GM19438 (cell line): ENCODE measurements at regions not wholly inside any gene's neighbourhood (a gene's known extent, or its start where the extent isn't known, plus 50 kb on each side); places are given as distances from the start of the nearest gene placed in this dataset.

Experiments
- ATAC-seq: cut with Tn5 transposase; IDR thresholded peaks from one replicate; pipeline ENCODE4 v1.9.1; 2021; ENCODE audit warnings: low read depth; ENCODE audit not compliant: unreplicated experiment

DNA sequence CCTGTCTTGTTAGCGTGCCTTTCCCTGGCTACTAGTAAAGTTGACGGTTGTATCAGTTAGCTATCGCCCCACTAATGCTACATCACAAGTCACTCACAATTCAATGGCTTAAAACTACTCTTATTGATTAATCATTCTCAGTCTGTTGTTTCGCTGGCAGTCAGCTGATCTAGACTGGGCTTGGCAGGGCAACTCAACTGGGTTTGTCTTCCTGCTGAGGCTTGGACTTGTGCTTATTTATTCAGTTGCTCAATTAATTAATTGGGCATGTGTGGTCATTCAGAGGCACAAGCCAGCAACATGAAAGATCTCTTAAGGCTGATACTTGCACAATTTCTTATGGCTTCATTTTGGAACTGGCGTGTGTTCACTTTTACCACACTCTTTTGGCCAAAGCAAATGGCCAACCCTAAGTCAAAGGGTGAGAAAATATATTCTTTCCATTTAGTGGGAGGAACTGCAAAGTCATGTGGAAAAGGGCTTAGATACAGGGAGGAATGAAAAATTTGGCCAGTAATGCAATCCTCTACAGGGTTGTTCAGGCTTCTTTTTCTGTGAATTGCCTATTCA lies 333.5 kb downstream of the GPR37 start:
- no peak for ATAC-seq

DNA sequence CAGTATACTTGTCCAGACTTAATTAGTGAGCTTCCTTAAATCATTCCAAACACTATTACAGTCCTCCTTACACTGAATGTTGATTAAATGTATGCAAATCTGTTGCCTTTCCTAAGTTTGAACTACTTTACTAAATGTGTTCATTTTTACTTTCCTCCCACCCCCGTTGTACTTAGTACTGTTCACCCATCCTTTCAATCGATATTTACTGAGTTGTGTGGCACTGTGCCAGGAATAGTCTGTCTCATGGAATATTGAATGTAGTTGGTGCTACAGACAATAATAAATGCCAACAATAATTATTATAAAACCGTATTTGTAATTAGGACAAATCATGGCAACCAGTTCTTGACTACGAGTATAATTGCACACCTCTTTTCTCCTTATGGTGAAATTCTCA lies 335.7 kb downstream of the GPR37 start:
- ATAC-seq, result no peak

DNA sequence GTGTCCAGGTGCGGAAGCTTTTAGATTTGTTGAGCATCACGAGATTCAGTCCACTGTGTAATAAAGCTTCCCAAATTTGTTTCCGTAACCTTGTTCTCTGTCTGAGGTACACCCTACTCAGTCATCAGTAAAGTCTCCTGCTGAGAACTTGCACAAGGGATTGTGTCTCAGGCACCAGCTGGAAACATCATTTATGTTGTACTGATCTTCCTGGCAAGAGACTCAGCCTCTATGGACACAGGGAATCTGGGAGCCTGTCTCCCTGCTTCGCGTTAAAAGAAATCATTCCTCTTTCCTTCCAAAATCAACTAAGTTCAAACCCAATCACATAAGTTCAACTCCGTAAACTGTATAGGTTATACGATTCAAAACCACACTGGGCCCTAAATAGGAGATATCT lies 336.8 kb downstream of the GPR37 start:
- ATAC-seq, result no peak

DNA sequence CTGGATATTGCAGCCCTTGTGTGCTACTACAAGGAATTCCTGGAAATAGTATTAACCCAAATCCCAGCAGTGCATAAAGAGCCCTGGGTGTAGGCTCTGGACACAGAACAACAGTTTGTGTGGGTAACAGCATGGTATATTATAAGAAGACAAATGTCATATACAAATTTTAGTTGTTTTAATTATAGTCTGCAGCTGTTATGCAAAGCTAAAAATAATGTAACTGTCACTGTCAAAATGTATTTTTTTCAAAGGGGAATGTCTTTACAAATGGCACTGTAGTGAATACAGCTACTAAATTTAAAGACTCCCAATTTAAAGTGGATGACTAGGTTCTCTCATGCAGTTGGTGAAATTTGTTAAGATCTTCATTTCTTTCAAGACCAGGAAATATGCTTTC lies 339.0 kb downstream of the GPR37 start:
- no peak for ATAC-seq

DNA sequence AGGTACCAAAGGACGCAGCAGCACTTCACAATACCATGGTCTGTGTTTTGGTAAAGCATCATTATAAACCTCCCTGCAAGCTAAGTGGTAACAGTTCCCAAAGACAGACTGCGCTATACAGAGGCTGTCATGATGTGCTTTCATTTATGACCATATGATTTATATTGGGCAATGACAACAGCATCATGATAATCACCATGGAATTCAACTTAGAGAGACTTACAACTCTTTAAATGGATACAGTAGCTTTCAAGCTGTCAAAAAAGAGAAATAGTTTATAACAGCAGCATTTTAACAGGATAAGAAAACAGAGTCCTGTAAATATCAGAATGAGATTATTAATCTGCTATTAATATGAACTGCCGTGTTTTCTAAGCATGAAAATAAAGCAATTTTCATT lies 341.7 kb downstream of the GPR37 start:
- no peak for ATAC-seq

DNA sequence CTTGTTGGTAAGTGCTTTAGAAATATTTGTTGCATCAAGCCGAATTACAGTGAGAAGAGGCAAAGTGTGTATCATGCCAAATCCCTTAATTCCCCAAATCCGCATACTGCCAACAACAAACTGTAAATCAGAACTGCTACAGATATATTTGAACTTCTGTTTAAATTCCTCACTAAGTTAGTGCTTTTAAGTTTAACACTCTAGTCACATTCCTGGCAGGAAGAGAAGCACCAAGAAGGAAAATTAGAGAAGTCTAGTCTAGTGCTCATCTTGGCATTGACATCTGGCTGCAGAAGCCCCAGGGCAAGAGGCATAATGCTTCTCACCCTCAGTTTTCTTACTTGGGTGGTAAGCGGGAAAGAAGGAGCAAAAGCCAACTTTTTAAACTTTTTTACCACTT lies 343.5 kb downstream of the GPR37 start:
- ATAC-seq, result no peak

DNA sequence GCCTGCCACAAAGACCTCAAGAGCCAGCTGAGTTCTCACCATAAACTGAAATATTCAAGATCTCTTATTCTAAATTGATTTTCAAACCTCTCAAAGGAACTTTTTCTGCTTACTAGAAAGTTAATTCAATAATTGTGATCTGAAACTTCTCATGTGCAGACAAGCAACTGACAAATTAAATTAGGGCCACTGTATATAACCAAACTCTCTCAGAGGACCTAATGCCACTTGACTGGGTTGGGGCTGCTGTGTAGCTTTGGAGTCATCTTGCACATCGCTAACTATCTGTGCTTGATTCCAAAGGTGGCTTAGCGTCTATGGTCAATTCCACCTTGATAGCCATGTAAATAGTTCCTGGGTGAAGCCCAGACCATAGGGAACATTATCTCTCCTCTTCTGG lies 345.2 kb downstream of the GPR37 start:
- no peak for ATAC-seq

DNA sequence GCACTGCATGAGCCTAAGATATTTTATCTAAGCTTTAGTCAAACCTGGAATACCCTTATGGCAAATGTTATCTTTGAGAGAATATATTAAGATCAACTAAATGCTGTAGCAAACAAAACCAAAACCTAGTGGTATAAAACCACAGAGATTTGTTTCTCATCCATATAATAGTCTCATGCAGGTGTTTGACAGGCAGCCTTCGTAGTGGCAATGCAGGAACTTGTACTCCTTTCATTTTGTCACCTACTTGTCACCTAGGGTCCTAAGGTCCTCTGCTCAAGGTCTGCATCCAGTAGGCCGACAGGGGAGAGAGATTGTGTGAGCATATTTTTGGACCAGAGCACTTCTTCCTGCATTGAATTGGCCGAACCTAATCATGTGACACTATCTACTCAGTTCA lies 352.6 kb downstream of the GPR37 start:
- no peak for ATAC-seq

DNA sequence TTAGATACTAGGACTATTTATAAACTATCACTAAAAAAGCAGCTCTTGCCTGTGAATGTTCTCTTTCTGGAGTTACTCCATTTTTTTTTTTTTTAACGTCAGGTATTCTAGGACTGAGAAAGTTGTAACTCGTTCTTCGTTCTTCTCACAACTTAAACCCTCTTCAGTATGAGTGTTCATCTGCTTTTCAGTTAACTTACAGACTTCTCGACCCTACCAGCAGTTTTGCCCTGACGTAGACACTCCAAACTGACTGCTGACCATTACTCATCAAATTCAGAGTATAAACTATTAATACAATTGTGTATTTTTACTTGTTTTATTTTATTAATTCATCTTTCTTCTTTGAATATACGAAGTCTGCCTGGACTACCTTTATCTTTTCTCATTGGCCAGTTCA lies 353.1 kb downstream of the GPR37 start:
- ATAC-seq, result no peak

DNA sequence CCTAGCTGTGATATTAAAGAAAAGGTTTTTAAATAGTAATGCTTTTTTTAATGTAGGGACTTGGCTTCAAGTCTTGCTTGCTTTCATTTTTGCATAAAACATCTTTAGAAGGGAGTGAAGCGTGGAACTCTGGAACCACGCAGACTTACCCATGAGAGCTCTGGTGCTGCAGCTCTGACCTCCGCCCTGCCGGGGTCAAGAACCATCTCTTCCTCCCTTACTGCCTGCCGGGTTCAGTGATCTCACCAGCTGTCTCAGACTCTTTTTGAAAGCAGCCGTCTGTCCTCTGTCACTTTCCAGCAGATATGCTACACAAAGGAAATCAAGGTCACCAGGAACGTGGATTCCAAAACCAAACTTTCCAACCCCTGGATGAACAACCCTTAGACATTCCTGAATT lies 353.8 kb downstream of the GPR37 start:
- no peak for ATAC-seq

DNA sequence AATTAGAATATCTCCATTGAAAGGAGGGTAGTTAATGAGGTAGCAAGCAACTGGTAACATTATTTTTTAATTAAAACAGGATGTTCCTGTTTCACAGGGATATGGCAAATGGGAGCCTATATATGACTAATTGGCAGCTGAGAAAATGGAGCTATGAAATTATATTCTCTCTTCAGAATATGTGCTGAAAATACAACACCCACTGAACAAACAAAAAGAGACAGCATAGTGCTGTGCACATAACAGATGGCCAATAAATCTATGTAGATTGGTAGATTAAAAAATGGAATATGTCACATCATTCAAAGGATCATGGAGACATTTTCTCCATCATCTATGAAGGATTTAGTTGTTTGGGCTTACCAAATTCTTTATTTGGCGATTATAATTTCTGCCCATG lies 362.0 kb downstream of the GPR37 start:
- ATAC-seq, result no peak

DNA sequence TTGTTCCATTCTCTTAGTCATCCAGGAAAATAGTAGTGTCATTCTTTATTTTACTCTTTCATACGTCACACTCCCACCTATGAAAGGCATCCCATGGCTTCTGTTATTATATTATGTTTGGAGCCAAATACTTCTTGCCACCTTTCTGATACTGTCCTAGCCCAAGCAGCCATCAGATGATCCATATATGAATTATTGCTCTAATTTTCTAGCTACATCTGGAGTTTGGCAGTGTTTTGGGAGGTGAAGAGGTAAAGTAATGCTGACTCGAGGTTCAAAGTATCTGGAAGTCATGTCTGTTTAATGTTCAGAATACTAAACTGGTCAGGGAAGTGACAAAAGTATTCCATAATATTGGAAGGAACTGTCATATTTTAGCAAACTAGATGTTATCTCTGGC lies 362.5 kb downstream of the GPR37 start:
- no peak for ATAC-seq

DNA sequence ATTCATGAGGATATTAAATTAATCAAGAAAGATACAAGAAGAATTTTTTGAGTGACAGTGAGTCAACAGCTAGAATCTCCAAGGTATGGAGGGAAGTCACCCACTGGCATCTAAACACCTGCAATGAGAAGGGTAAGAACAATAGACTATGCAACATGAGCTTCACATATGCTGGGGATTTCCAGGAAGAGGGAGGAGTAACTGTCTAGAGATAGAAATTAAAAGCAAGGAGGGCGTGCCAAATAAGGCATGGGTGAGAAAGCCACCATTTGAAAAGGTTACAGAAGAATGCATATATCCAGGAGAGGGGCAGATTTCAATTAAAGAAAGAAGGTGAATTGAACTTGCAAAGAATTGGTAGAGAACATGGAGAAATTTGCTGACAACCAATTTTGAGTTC lies 365.7 kb downstream of the GPR37 start:
- no peak for ATAC-seq

DNA sequence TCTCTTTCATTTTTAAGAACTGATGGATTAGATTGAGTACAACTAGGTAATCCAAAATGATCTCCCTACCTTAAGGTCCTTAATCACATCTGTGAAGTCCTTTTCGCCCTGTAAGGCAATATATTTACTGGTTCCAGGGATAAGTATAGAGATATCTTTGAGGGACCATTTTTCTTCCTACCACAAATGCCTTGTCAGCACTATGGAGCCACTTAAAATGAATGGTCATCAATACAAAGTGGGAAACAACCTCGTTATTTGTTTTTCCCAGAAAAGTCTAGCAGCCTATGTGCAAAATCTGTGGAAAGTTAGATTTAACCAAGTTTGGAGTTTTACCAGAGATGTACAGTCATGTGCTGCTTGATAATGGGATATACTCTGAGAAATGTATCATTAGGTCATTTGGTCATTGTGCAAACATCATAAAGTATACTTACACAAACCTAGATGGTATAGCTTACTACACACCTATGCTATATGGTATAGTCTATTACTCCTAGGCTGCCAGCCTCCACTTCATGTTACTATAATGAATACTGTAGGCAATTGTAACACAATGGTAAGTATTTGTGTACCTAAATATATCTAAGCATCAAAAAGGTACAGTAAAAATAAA lies 366.2 kb upstream of the TMEM229A start:
- ATAC-seq, result no peak

DNA sequence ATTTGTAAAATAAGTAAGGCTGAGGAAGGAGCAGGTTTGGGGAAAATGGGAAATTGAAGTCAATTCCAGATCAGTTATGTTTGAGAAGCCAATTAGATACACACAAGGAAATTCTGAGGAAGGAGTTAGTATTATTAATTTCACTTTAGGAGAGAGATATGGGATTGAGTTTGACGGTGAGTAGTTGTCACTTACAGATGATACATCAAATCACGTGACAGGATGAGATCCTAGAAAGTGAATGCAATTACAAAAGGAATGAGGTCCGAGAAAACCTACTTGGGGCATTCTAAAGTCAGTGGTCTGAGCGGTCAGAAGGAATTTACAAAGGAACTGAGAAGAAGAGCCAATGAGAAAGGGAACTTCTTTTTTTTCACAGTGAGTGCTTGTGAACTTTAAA lies 364.3 kb upstream of the TMEM229A start:
- no peak for ATAC-seq

DNA sequence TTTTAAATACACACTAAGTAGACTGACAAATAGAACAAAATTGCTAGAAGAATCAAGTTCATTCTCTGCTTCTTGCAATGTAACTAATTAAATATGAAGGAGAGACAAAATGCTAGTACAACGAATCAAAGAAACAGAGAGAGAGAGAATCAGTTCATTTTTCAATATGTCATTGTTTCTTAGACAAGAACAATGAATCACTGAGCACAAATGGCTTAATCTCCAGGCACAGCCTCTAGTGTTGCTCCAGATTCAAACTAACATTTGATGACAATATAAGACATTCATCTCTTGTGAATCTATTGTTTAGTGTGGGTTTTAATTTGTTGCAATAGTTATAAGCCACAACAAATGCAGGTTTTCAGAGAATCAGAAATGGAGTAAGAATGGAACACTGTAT lies 357.4 kb upstream of the TMEM229A start:
- no peak for ATAC-seq

DNA sequence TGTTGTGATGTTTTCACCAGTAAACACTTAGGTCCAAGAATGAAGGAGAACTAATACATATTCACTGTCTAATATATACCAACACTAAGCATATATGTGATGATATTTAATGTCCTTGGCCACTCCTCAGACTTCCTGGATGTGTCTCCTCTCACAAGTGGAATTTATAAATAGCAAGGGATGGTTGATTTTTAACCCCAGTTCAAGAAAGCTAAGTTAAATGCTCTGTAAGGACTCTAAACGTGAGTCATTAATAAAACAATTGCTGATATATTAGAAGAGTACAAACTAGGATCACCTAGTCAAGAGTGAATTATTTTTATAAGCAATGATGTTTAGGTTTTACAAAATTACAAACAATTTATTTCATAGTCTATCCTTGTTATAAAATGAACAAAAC lies 355.9 kb upstream of the TMEM229A start:
- ATAC-seq, result no peak

DNA sequence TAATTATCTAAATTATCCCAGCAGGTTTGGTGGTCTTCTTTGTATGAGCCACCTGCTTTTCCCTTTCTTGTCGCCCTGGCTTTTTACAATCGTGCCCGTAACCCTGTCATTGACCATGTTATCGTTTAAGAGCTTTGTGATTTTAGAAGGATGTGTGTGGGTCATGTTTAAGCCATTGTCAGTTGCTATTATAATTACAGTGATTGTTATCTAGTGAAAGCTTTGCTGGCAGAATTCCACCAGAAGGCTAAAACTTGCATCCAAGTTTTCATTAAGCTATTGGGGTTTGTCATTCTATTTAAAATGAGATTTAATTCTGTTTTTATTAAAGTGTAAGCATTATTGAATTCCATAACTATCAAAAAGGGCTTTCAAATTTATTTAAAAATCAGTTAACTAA lies 354.2 kb upstream of the TMEM229A start:
- ATAC-seq, result no peak

DNA sequence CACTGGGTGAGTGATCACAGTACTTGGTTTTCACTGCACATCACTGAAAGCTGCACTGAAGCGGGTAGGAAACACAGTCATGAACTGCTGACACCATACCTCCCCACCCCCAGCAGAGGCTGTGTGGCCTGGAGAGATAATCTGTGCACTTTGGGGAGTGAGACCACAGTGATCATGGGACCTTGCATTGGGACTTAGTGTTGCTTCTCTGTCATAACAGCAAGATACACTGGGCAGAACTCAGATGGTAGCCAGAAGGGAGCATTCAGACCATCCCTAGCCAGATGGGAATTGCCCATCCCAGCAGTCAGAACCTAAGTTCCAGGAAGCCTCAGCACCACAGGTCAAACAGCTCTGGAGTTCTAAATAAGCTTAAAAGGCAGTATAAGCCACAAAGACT lies 346.4 kb upstream of the TMEM229A start:
- ATAC-seq, result no peak

DNA sequence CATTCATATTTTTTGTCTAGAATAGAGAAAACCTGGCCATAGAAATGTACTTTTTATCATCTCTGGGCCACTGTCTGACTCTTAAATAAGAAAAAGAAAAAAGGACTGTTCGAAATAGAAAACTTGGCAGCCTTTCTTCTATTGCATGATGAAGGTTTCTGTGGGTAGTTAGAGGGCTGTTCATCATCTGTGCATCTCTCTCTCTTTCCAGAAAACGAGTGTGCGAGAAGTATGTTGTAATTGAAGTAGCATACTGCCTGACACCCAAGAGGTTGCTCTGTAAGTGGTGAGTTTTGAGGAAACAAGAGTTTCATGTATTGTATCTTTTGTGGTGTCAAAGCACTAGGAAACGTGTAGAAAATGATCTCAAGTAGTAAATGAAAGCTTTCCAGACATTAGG lies 343.2 kb upstream of the TMEM229A start:
- ATAC-seq, result no peak

DNA sequence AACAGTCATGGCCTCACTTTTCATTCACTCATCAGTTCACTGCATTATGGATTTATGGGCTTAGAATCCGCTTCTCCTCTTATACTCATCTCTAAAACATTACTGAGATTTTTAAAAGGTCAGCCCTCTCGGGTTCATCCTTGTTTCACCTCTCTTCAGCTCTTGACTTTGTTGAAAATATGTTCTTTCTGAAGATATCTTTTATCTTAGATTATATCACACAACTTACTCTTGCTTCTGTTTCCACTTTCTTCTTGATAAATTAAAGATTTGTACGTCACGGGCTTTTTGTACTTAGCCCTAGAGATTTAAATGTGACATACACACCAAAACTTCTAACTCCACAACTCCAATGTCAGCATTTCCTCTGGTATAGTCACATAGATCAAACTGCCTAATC lies 342.5 kb upstream of the TMEM229A start:
- no peak for ATAC-seq

DNA sequence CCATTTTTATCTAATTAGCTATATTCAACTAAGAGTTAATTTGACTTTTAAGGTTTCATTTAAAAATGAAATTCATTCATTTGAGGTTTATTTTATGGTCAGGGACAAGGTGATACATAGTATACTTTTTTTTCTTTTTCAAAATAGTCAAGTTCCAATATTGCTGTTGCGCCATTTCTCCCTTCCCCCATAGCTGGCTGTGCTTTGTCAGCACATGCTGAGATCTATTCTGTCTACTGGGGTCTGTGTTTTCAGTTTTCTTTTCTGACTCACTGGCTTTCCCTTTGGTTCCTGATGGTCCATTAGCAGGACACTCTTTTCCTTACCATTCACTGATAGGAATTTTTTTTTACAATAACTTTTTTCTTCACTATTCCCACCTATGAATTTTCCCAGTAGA lies 336.4 kb upstream of the TMEM229A start:
- no peak for ATAC-seq

DNA sequence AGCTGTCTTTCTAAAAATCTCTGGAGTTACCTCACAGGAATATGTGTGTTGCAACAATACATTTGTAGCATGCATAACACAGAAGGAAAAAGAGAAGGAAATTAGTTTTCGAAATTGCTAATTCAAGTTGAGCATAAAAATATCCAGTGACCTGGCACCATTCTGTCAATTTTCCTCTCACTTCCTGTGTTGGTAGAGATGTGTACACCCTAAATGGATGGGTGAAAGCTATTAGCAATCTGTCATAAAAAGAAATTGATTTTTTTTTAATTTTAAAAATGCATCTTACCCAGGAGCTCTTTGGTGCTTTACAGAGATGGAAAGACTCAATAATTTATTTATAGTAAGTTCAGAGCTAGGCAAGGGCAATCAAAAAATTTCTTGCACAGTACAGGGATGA lies 333.3 kb upstream of the TMEM229A start:
- no peak for ATAC-seq
